GM12878 (cell line): ENCODE measurements at regions not wholly inside any gene's neighbourhood (a gene's known extent, or its start where the extent isn't known, plus 50 kb on each side); places are given as distances from the start of the nearest gene placed in this dataset.

Experiments used
- ATAC-seq: fragments of 200-7000 bp; cut with Tn5 transposase; 3 replicates; pipeline ENCODE4 v1.9.1; 2020; ENCODE audit warnings: mild to moderate bottlenecking, moderate library complexity
- BruUV-seq: library from RNA; stranded (reverse); fragments of 400-500 nt; replicated peaks from 2 replicates; lab custom pipeline; 2021; lab: Mats Ljungman, UMichigan
- CTCF ChIA-PET: fragments of 300-600 bp; sonication (Branson Sonifier 250); formaldehyde crosslinking; extraction: SDS; loops from one replicate; lab custom pipeline; 2021; ENCODE audit warnings: inconsistent platforms; lab: Yijun Ruan, JAX
- POLR2A ChIA-PET: fragments of 350-600 bp; formaldehyde crosslinking; extraction: SDS; loops from one replicate; lab custom pipeline; 2021; ENCODE audit warnings: inconsistent platforms; lab: Charles Lee
- RAD21 ChIA-PET: fragments of 300-600 bp; sonication (Branson Sonifier 250); formaldehyde crosslinking; loops from one replicate; lab custom pipeline; 2023; ENCODE audit warnings: antibody characterized with exemption; ENCODE audit not compliant: unreplicated experiment; lab: Charles Lee
- SMC1A ChIA-PET: fragments of 300-600 bp; sonication (Branson Sonifier 250); formaldehyde crosslinking; loops from one replicate; lab custom pipeline; 2023; ENCODE audit not compliant: unreplicated experiment, uncharacterized antibody; lab: Charles Lee
- DNase-seq: peaks from one replicate; pipeline ENCODE4 v3.0.0-alpha.2; 2011; ENCODE audit warnings: low read depth, low spot score
- FAIRE-seq: peaks from 3 replicates; lab custom pipeline; 2011; peaks lifted over from hg19 to GRCh38; lab: Jason Lieb, UNC
- H2AFZ ChIP-seq: 2 replicates; pipeline ENCODE4 v1.6.0; 2011; ENCODE audit warnings: low read depth, low read length, control low read depth; ENCODE audit not compliant: control insufficient read depth
- H3K27ac ChIP-seq: 2 replicates; pipeline ENCODE4 v1.5.1; 2011; ENCODE audit warnings: control low read depth; ENCODE audit not compliant: control insufficient read depth, insufficient read depth
- H3K27me3 ChIP-seq, 2 experiments: replicated peaks in 1 of 2; 2 replicates each; pipeline versions ENCODE4 v1.6.0 to v1.6.1; 2011; ENCODE audit warnings: low read length in 1 of 2; ENCODE audit not compliant: control insufficient read depth in 2 of 2, insufficient read depth in 2 of 2
- H3K36me3 ChIP-seq, 2 experiments: 2 replicates each; pipeline ENCODE4 v1.5.1; 2011; ENCODE audit warnings: low read length in 1 of 2; ENCODE audit not compliant: control insufficient read depth in 2 of 2, insufficient read depth in 2 of 2
- H3K4me1 ChIP-seq: 2 replicates; pipeline ENCODE4 v1.6.1; 2011; ENCODE audit warnings: mild to moderate bottlenecking, low read length, moderate library complexity, mixed read lengths; ENCODE audit not compliant: control insufficient read depth, insufficient read depth
- H3K4me2 ChIP-seq: 2 replicates; pipeline ENCODE4 v1.6.0; 2011; ENCODE audit warnings: control low read depth; ENCODE audit not compliant: control insufficient read depth, insufficient read depth
- H3K4me3 ChIP-seq: fragments of 200-600 bp; sonication (generic); 2 replicates; pipeline ENCODE4 v1.5.1; 2016
- H3K79me2 ChIP-seq: 2 replicates; pipeline ENCODE4 v1.6.0; 2011; ENCODE audit warnings: low read length; ENCODE audit not compliant: control insufficient read depth, insufficient read depth
- H3K9ac ChIP-seq: 2 replicates; pipeline ENCODE4 v1.8.0; 2011; ENCODE audit warnings: low read length, control low read depth, mixed read lengths; ENCODE audit not compliant: control insufficient read depth, insufficient read depth
- H3K9me3 ChIP-seq: replicated peaks from 3 replicates; pipeline ENCODE4 v1.5.1; 2011; ENCODE audit warnings: mild to moderate bottlenecking, low read length; ENCODE audit not compliant: control insufficient read depth, insufficient read depth
- H4K20me1 ChIP-seq: 2 replicates; pipeline ENCODE4 v1.6.0; 2011; ENCODE audit not compliant: control insufficient read depth, insufficient read depth
- CHD1 ChIP-seq: IDR thresholded peaks from 2 replicates; pipeline ENCODE4 v1.6.1; 2012; ENCODE audit warnings: low read depth, low read length, improper control_type of control experiment
- CHD2 ChIP-seq: IDR thresholded peaks from 2 replicates; pipeline ENCODE4 v1.6.1; 2011; ENCODE audit warnings: low read depth, low read length, improper control_type of control experiment, borderline replicate concordance
- ESRRA ChIP-seq: IDR thresholded peaks from 2 replicates; pipeline ENCODE4 v1.6.1; 2012; ENCODE audit warnings: mild to moderate bottlenecking, low read length, improper control_type of control experiment
- ETV6 ChIP-seq, 2 experiments: fragments of 450-650 bp in 1 of 2; IDR thresholded peaks in 1 of 2; conservative IDR thresholded peaks in 1 of 2; 2 replicates each; pipeline ENCODE4 v1.6.1; 2014; ENCODE audit warnings: antibody characterized with exemption in 1 of 2, borderline replicate concordance in 1 of 2, low read depth in 1 of 2, mild to moderate bottlenecking in 1 of 2, moderate library complexity in 1 of 2
- FOXK2 ChIP-seq: fragments of 450-650 bp; IDR thresholded peaks from 2 replicates; pipeline ENCODE4 v1.6.1; 2017; ENCODE audit warnings: mild to moderate bottlenecking, moderate library complexity
- GABPA ChIP-seq: IDR thresholded peaks from 2 replicates; pipeline ENCODE4 v1.6.1; 2014; ENCODE audit warnings: antibody characterized with exemption, low read depth, mild to moderate bottlenecking, inconsistent platforms
- GATAD2B ChIP-seq: fragments of 450-650 bp; conservative IDR thresholded peaks from 2 replicates; pipeline ENCODE4 v1.6.1; 2017; ENCODE audit warnings: low read depth, mild to moderate bottlenecking, moderate library complexity
- KDM1A ChIP-seq: fragments of 200-600 bp; sonication (generic); IDR thresholded peaks from 2 replicates; pipeline ENCODE4 v1.6.1; 2016; ENCODE audit warnings: borderline replicate concordance
- LARP7 ChIP-seq: fragments of 450-650 bp; IDR thresholded peaks from 2 replicates; pipeline ENCODE4 v1.6.1; 2017; ENCODE audit warnings: mild to moderate bottlenecking
- MAX ChIP-seq: IDR thresholded peaks from 2 replicates; pipeline ENCODE4 v1.6.1; 2012; ENCODE audit warnings: low read depth, low read length, improper control_type of control experiment
- MTA3 ChIP-seq: IDR thresholded peaks from 2 replicates; pipeline ENCODE4 v1.6.1; 2012; ENCODE audit warnings: low read length, inconsistent platforms, borderline replicate concordance
- PML ChIP-seq: IDR thresholded peaks from 2 replicates; pipeline ENCODE4 v1.6.1; 2012; ENCODE audit warnings: low read length, inconsistent platforms
- RBBP5 ChIP-seq: fragments of 200-600 bp; sonication (generic); conservative IDR thresholded peaks from 2 replicates; pipeline ENCODE4 v1.6.1; 2016
- SPI1 ChIP-seq: IDR thresholded peaks from 2 replicates; pipeline ENCODE4 v1.6.1; 2011; ENCODE audit warnings: low read depth, mild to moderate bottlenecking, low read length, moderate library complexity, borderline replicate concordance; ENCODE audit not compliant: insufficient read depth
- SRF ChIP-seq, 2 experiments: IDR thresholded peaks; 2 replicates each; pipeline ENCODE4 v1.6.1; 2011; ENCODE audit warnings: low read depth in 2 of 2, low read length in 2 of 2, mild to moderate bottlenecking in 1 of 2, moderate library complexity in 1 of 2
- STAT3 ChIP-seq: IDR thresholded peaks from 2 replicates; pipeline ENCODE4 v1.6.1; 2011; ENCODE audit warnings: low read depth, low read length, improper control_type of control experiment
- USF2 ChIP-seq: IDR thresholded peaks from 2 replicates; pipeline ENCODE4 v1.6.1; 2011; ENCODE audit warnings: low read depth, low read length, improper control_type of control experiment, borderline replicate concordance
- YY1 ChIP-seq: IDR thresholded peaks from 2 replicates; pipeline ENCODE4 v1.6.1; 2011; ENCODE audit warnings: low read depth, mild to moderate bottlenecking, low read length
- ZNF622 ChIP-seq: fragments of 450-650 bp; IDR thresholded peaks from 2 replicates; pipeline ENCODE4 v1.6.1; 2017; ENCODE audit warnings: mild to moderate bottlenecking, inconsistent platforms
- WGBS: methylation state at CpG from one replicate; pipeline ENCODE4 v1.1.6; 2016; ENCODE audit warnings: low lambda C conversion rate; ENCODE audit not compliant: insufficient replicate concordance, insufficient coverage; ENCODE audit errors: missing lambda C conversion rate; 5-methylcytosine and 5-hydroxymethylcytosine counted together
- in situ Hi-C: fragments of 300-500 bp; cut with MboI; formaldehyde crosslinking; loops from 9 replicates; pipeline ENCODE4 v1.14.3; 2018; ENCODE audit warnings: mixed read lengths
- intact Hi-C: fragments of 100-400 bp; cut with micrococcal nuclease; formaldehyde crosslinking; loops from one replicate; pipeline ENCODE4 v1.14.2; 2022; ENCODE audit not compliant: unreplicated experiment

DNA sequence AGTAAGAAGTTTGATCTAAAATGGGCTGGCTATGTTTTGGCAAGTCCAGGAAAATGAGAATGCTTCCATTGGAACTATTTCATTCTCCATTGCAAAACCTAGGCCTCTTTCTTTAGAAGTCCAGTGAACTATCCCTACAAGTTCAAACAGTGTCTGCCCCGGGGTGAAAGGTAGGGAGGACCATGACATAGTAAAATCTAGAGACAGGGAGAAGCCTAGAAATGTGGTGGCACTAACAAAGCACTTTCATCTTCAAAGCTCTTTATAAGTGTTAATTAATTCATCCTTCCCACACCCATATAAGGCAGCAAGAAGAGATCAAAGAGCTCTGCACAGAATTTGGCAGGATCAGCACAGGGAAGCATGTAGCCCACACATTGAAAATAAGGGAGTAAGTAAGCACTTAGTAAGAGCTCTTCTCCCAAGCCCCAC, 214.5 kb downstream of the IRS1 start:
- POLR2A ChIA-PET = no interaction called here
- Histone ChIP-seq H3K4me2 (no peak overlapping the region), H4K20me1 (no peaks in the 10 kb centered on the region), H3K27me3 (no peaks in the 10 kb centered on the region; a peak in 1 of 4 replicates), H3K79me2 (no peaks in the 10 kb centered on the region), H3K4me3 (no peak overlapping the region), H2AFZ (no peak overlapping the region), H3K27ac (no peak overlapping the region), H3K9me3 (no peaks in the 10 kb centered on the region), H3K9ac (no peak overlapping the region), H3K36me3 (no peaks in the 10 kb centered on the region), H3K4me1 (no peaks in the 10 kb centered on the region)
- SMC1A ChIA-PET = interaction anchor here (0.6 kb wide), 1 partner anchor 1222 kb away, joined by 3 read pairs; no protein-coding TSS in a partner anchor
- in situ Hi-C loops (no loop called here), intact Hi-C loops (no loop called here)
- RAD21 ChIA-PET = no interaction called here
- TF ChIP-seq YY1 (no peak), CHD1 (no peak), FOXK2 (no peak), RBBP5 (no peak)
- WGBS = 0% methylated on average over 1 of the region's 1 CpG
- CTCF ChIA-PET = interaction anchor here (0.6 kb wide), 1 partner anchor 14 kb away, joined by 5 read pairs; no protein-coding TSS in a partner anchor
- FAIRE-seq (no peak), DNase-seq (no peak), ATAC-seq (no peak)
- no TSS peak for BruUV-seq

DNA sequence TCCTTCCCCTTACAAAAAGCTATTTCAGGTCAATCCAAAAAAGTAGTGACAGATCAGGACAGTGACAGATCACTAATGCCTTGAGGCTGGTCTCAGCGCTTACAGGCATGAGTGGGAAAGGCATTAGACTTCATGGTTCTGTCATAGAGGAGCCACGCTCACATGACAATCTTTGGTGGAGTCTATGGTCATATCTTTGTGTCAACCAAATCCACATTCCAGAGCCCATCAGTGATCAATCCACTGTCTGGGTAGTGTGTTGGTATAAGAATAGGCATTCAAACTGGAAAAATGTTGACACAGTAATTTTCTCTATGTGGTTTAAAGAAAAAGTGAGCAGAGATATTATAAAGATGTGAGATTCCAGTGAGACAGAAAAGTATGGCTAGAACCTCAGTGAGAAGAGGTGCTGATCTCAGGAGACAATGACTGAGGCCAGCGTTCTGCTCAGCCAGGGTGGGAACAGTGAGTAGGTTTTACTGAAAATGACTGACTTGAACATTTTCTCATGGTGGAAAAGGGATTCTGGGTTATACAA, 215.0 kb downstream of the IRS1 start:
- H4K20me1 ChIP-seq = no peaks in the 10 kb centered on the region
- ChIA-PET POLR2A (no interaction called here), SMC1A (interaction anchor here (0.6 kb wide), 1 partner anchor 1223 kb away, joined by 3 read pairs; no protein-coding TSS in a partner anchor), CTCF (no interaction called here), RAD21 (no interaction called here)
- WGBS = 0% methylated on average over 3 of the region's 3 CpGs
- intact Hi-C loops = no loop called here
- no TSS peak for BruUV-seq
- H3K9ac ChIP-seq = no peak overlapping the region
- FAIRE-seq = no peak
- no peak overlapping the region for H3K4me3 ChIP-seq
- H3K27ac ChIP-seq = no peak overlapping the region
- H3K79me2 ChIP-seq = no peaks in the 10 kb centered on the region
- no peak overlapping the region for H2AFZ ChIP-seq
- no peaks in the 10 kb centered on the region for H3K36me3 ChIP-seq
- no peak for ATAC-seq
- DNase-seq = no peak
- H3K4me2 ChIP-seq = no peak overlapping the region
- H3K4me1 ChIP-seq = no peaks in the 10 kb centered on the region
- no peaks in the 10 kb centered on the region for H3K9me3 ChIP-seq
- in situ Hi-C loops = no loop called here
- H3K27me3 ChIP-seq = no peaks in the 10 kb centered on the region; a peak in 1 of 4 replicates
- TF ChIP-seq SRF (IDR thresholded peaks at IDR 0.05; ENCODE audit: low read depth in 2 of 2, low read length in 2 of 2) = no peak
- TF ChIP-seq ETV6 (conservative IDR thresholded peaks at IDR 0.05 in 1 of 2, IDR thresholded peaks at IDR 0.05 in 1 of 2; ENCODE audit: borderline replicate concordance in 1 of 2, low read depth in 1 of 2) = no peak
- no peak for TF ChIP-seq GABPA
- no peak for TF ChIP-seq ESRRA
- no peak for TF ChIP-seq PML
- no peak for TF ChIP-seq CHD1
- no peak for TF ChIP-seq KDM1A
- no peak for TF ChIP-seq USF2
- TF ChIP-seq LARP7 = no peak
- no peak for TF ChIP-seq CHD2
- no peak for TF ChIP-seq STAT3
- no peak for TF ChIP-seq SPI1
- TF ChIP-seq GATAD2B = no peak
- TF ChIP-seq MTA3 = no peak
- no peak for TF ChIP-seq MAX
- TF ChIP-seq ZNF622 = no peak
